GM19099 (cell line): ENCODE measurements at regions not wholly inside any gene's neighbourhood (a gene's known extent, or its start where the extent isn't known, plus 50 kb on each side); places are given as distances from the start of the nearest gene placed in this dataset.

Experiments used
- POLR2A ChIP-seq: IDR thresholded peaks from 3 replicates; pipeline ENCODE4 v1.6.1; 2011; ENCODE audit warnings: low read depth; ENCODE audit not compliant: insufficient read length; ENCODE audit errors: extremely low read depth

- no peak for TF ChIP-seq POLR2A
These were observed 79.9 kb upstream of the MYCBP2 start for GRCh38 chr13:77406644-77407440.

GRCh38 chr13:77398825-77399620 lies 72.1 kb upstream of the MYCBP2 start:
- TF ChIP-seq POLR2A, result no peak

GRCh38 chr13:77397636-77398035 lies 70.7 kb upstream of the MYCBP2 start:
- no peak for TF ChIP-seq POLR2A

GRCh38 chr13:77391475-77391874 lies 64.6 kb upstream of the MYCBP2 start:
- TF ChIP-seq POLR2A, result no peak

GRCh38 chr13:77390391-77390790 lies 63.5 kb upstream of the MYCBP2 start:
- TF ChIP-seq POLR2A, result no peak

- no peak for TF ChIP-seq POLR2A
These were observed 62.7 kb upstream of the MYCBP2 start for GRCh38 chr13:77389625-77390000.

GRCh38 chr13:77388944-77389624 lies 62.2 kb upstream of the MYCBP2 start:
- TF ChIP-seq POLR2A, result no peak

GRCh38 chr13:77387607-77388200 lies 60.8 kb upstream of the MYCBP2 start:
- TF ChIP-seq POLR2A, result no peak

- no peak for TF ChIP-seq POLR2A
These were observed 60.1 kb upstream of the MYCBP2 start for GRCh38 chr13:77386880-77387606.

GRCh38 chr13:77386046-77386445 lies 59.2 kb upstream of the MYCBP2 start:
- TF ChIP-seq POLR2A, result no peak

- TF ChIP-seq POLR2A, result no peak
These were observed 58.1 kb upstream of the MYCBP2 start for GRCh38 chr13:77384999-77385398.

- no peak for TF ChIP-seq POLR2A
These were observed 56.2 kb upstream of the MYCBP2 start for GRCh38 chr13:77383097-77383496.

GRCh38 chr13:77381059-77381458 lies 54.2 kb upstream of the MYCBP2 start:
- TF ChIP-seq POLR2A, result no peak

- TF ChIP-seq POLR2A, result no peak
These were observed 52.6 kb upstream of the MYCBP2 start for GRCh38 chr13:77379508-77379907.
